H9 (cell line): ENCODE measurements at regions not wholly inside any gene's neighbourhood (a gene's known extent, or its start where the extent isn't known, plus 50 kb on each side); places are given as distances from the start of the nearest gene placed in this dataset.

Source experiments
- DNase-seq: peaks from one replicate; pipeline ENCODE4 v3.0.0-alpha.2; 2017
- H2AFZ ChIP-seq: one replicate; pipeline ENCODE4 v1.6.1; 2013; ENCODE audit warnings: mild to moderate bottlenecking, low read length, control low read depth, moderate library complexity
- H2AK5ac ChIP-seq: 2 replicates; pipeline ENCODE4 v1.6.1; 2013; ENCODE audit warnings: low read length, control low read depth, mixed read lengths; ENCODE audit not compliant: insufficient read length
- H2BK120ac ChIP-seq: one replicate; pipeline ENCODE4 v1.6.1; 2013; ENCODE audit warnings: low read depth, mild to moderate bottlenecking, low read length, control low read depth, inconsistent platforms; ENCODE audit not compliant: poor library complexity, severe bottlenecking
- H2BK12ac ChIP-seq: 2 replicates; pipeline ENCODE4 v1.6.1; 2013; ENCODE audit warnings: low read length, control low read depth, mixed read lengths, low read depth; ENCODE audit not compliant: insufficient read length
- H2BK15ac ChIP-seq: 2 replicates; pipeline ENCODE4 v1.6.1; 2013; ENCODE audit warnings: low read depth, low read length, control low read depth
- H2BK20ac ChIP-seq: one replicate; pipeline ENCODE4 v1.6.1; 2013; ENCODE audit warnings: low read depth, mild to moderate bottlenecking, low read length, control low read depth, inconsistent platforms; ENCODE audit not compliant: poor library complexity, severe bottlenecking
- H2BK5ac ChIP-seq: 2 replicates; pipeline ENCODE4 v1.6.1; 2013; ENCODE audit warnings: low read length, control low read depth, mixed read lengths; ENCODE audit not compliant: insufficient read length
- H3K14ac ChIP-seq: 2 replicates; pipeline ENCODE4 v1.6.1; 2013; ENCODE audit warnings: low read length, control low read depth; ENCODE audit not compliant: insufficient read depth
- H3K18ac ChIP-seq: 2 replicates; pipeline ENCODE4 v1.6.1; 2013; ENCODE audit warnings: low read depth, mild to moderate bottlenecking, mixed read lengths, low read length, control low read depth; ENCODE audit not compliant: insufficient read length
- H3K23ac ChIP-seq: 2 replicates; pipeline ENCODE4 v1.6.1; 2013; ENCODE audit warnings: low read length, control low read depth, mixed read lengths, low read depth; ENCODE audit not compliant: insufficient read length
- H3K23me2 ChIP-seq: 2 replicates; pipeline ENCODE4 v1.6.1; 2013; ENCODE audit warnings: low read depth, mild to moderate bottlenecking, mixed read lengths, low read length, control low read depth; ENCODE audit not compliant: insufficient read length, poor library complexity, severe bottlenecking
- H3K27ac ChIP-seq: 2 replicates; pipeline ENCODE4 v1.5.1; 2013; ENCODE audit warnings: low read length, control low read depth, mixed read lengths, low read depth; ENCODE audit not compliant: insufficient read length
- H3K27me3 ChIP-seq: 2 replicates; pipeline ENCODE4 v1.6.1; 2013; ENCODE audit warnings: low read length, control low read depth, inconsistent platforms; ENCODE audit not compliant: insufficient read depth
- H3K4ac ChIP-seq: 2 replicates; pipeline ENCODE4 v1.6.1; 2013; ENCODE audit warnings: low read depth, mild to moderate bottlenecking, control low read depth, inconsistent platforms, low read length, moderate library complexity
- H3K4me1 ChIP-seq: 2 replicates; pipeline ENCODE4 v1.6.1; 2013; ENCODE audit warnings: low read length, control low read depth, inconsistent platforms; ENCODE audit not compliant: insufficient read depth
- H3K4me2 ChIP-seq: 2 replicates; pipeline ENCODE4 v1.6.1; 2013; ENCODE audit warnings: low read length, control low read depth, mixed read lengths; ENCODE audit not compliant: insufficient read length, insufficient read depth
- H3K56ac ChIP-seq: 2 replicates; pipeline ENCODE4 v1.6.1; 2013; ENCODE audit warnings: low read depth, mild to moderate bottlenecking, mixed read lengths, low read length, control low read depth; ENCODE audit not compliant: insufficient read length
- H3K79me1 ChIP-seq: 2 replicates; pipeline ENCODE4 v1.6.1; 2013; ENCODE audit warnings: low read depth, mild to moderate bottlenecking, moderate library complexity, low read length, control low read depth, inconsistent platforms; ENCODE audit not compliant: insufficient read depth, poor library complexity, severe bottlenecking
- H3K79me2 ChIP-seq: 2 replicates; pipeline ENCODE4 v1.6.1; 2013; ENCODE audit warnings: low read length, control low read depth, inconsistent platforms; ENCODE audit not compliant: insufficient read depth
- H3K9ac ChIP-seq: 2 replicates; pipeline ENCODE4 v1.6.1; 2013; ENCODE audit warnings: low read length, control low read depth, mixed read lengths; ENCODE audit not compliant: insufficient read length; ENCODE audit errors: extremely low read depth
- H3K9me3 ChIP-seq: one replicate; pipeline ENCODE4 v1.6.1; 2013; ENCODE audit warnings: low read depth, low read length, inconsistent platforms; ENCODE audit not compliant: control insufficient read depth
- H3T11ph ChIP-seq: one replicate; pipeline ENCODE4 v1.6.1; 2013; ENCODE audit warnings: mild to moderate bottlenecking, low read length, control low read depth, inconsistent platforms
- H4K20me1 ChIP-seq: one replicate; pipeline ENCODE4 v1.6.1; 2013; ENCODE audit not compliant: control insufficient read depth, insufficient read length, insufficient read depth
- H4K5ac ChIP-seq: 2 replicates; pipeline ENCODE4 v1.6.1; 2013; ENCODE audit warnings: low read depth, mild to moderate bottlenecking, mixed read lengths, low read length, control low read depth; ENCODE audit not compliant: insufficient read length
- H4K8ac ChIP-seq: replicated peaks from 2 replicates; pipeline ENCODE4 v1.6.1; 2013; ENCODE audit warnings: low read length, control low read depth, mixed read lengths, low read depth; ENCODE audit not compliant: insufficient read length
- H4K91ac ChIP-seq: 2 replicates; pipeline ENCODE4 v1.6.1; 2013; ENCODE audit warnings: low read depth, mild to moderate bottlenecking, moderate library complexity, mixed read lengths, low read length, control low read depth; ENCODE audit not compliant: insufficient read length
- H3K27ac Mint-ChIP-seq, 3 experiments: 2 replicates in 2 of 3; 3 replicates in 1 of 3; pipeline ENCODE4 v1.8.0; 2020 to 2021; ENCODE audit warnings: mixed read lengths in 3 of 3, mild to moderate bottlenecking in 1 of 3, moderate library complexity in 1 of 3
- H3K27me3 Mint-ChIP-seq: 2 replicates; pipeline ENCODE4 v1.8.0; 2021; ENCODE audit warnings: low read depth, mild to moderate bottlenecking, moderate library complexity, mixed read lengths
- H3K36me3 Mint-ChIP-seq, 3 experiments: 2 replicates in 2 of 3; 3 replicates in 1 of 3; pipeline ENCODE4 v1.8.0; 2020 to 2021; ENCODE audit warnings: low read depth in 3 of 3, mixed read lengths in 3 of 3; ENCODE audit not compliant: insufficient read depth in 1 of 3
- H3K4me1 Mint-ChIP-seq, 2 experiments: 2 replicates each; pipeline ENCODE4 v1.8.0; 2020; ENCODE audit warnings: mixed read lengths in 2 of 2
- H3K4me3 Mint-ChIP-seq, 2 experiments: 2 replicates in 1 of 2; 3 replicates in 1 of 2; pipeline ENCODE4 v1.8.0; 2020 to 2021; ENCODE audit warnings: mild to moderate bottlenecking in 2 of 2, mixed read lengths in 2 of 2, moderate library complexity in 1 of 2
- H3K9me3 Mint-ChIP-seq, 2 experiments: 2 replicates in 1 of 2; 3 replicates in 1 of 2; pipeline ENCODE4 v1.8.0; 2020; ENCODE audit warnings: mild to moderate bottlenecking in 2 of 2, mixed read lengths in 2 of 2, moderate library complexity in 1 of 2
- WGBS: extraction: QIAGEN DNeasy Blood & Tissue Kit; methylation state at CpG from one replicate; pipeline ENCODE4 v1.1.7; 2013; ENCODE audit warnings: missing lambda C conversion rate, low lambda C conversion rate, mixed read lengths; ENCODE audit not compliant: insufficient read length; ENCODE audit errors: extremely low coverage; 5-methylcytosine and 5-hydroxymethylcytosine counted together
- TF ChIP-seq, protein P1 (sequence below): fragments of 200-600 bp; sonication (generic); conservative IDR thresholded peaks from 3 replicates; pipeline ENCODE4 v1.8.0; 2021; ENCODE audit warnings: antibody characterized with exemption, mild to moderate bottlenecking

DNA sequence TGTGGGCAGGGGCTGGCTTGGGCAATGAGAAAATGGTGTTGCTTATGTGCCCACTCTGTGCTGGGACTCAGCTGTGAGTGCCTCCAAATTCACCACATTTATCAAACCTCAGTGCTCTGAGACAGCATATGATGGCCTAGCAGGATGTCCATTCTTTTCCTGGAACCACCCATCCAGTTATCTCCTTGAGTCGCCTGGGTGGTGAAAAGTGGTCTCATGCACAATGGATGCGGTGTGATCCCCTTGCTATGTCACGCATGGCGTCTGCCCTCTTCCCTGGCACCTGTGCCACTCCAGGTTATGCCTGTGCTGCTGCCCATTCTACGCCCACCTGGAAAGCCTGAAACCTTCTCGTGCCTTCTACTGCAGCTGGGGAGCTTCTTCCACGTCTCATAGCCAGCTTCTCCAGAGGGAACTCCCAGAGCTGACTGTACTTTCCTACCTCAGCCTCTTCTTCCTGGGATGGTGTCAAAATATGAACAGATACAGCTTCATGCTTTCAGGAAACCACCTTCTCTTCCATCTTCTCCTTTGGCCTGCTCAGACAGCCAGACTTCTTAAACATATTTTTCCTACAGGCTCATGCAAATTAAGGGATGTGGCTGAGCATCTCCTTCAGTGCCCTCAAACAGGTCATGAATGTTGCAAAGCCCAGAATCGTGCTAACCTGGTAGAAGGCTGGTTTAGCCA is 147.3 kb downstream of the PFKFB3 start:
- H3K4me3 Mint-ChIP-seq: no peak overlapping the region; a peak in 1 of 5 replicates
- no peak overlapping the region for H2BK15ac ChIP-seq

More for the DNA sequence above, 147.3 kb downstream of the PFKFB3 start:
- no peak overlapping the region for H4K91ac ChIP-seq
- H2BK5ac ChIP-seq: no peak overlapping the region
- no peak overlapping the region for H3T11ph ChIP-seq
- no peak overlapping the region for H3K4ac ChIP-seq
- no peak overlapping the region for H2AFZ ChIP-seq
- peaks cover 0 to 5% of the 10 kb centered on the region in 2 experiments; a peak in 2 of 5 replicates for H3K9me3 Mint-ChIP-seq
- no peak for DNase-seq
- H3K9me3 ChIP-seq: no peaks in the 10 kb centered on the region
- H2BK20ac ChIP-seq: no peak overlapping the region
- no peaks in the 10 kb centered on the region for H3K23me2 ChIP-seq
- H3K79me1 ChIP-seq: no peaks in the 10 kb centered on the region
- no peak overlapping the region for H3K27ac Mint-ChIP-seq
- H4K8ac ChIP-seq: no peak overlapping the region
- no peak overlapping the region for H3K4me2 ChIP-seq
- no peaks in the 10 kb centered on the region for H3K27me3 ChIP-seq
- H3K18ac ChIP-seq: no peak overlapping the region
- no peak overlapping the region for H3K14ac ChIP-seq
- no peaks in the 10 kb centered on the region for H4K20me1 ChIP-seq
- H3K9ac ChIP-seq: no peak overlapping the region
- no peak overlapping the region for H3K27ac ChIP-seq
- H3K27me3 Mint-ChIP-seq: no peaks in the 10 kb centered on the region; the same call in 1 of the 2 replicates
- no peak overlapping the region for H2BK120ac ChIP-seq
- no peak overlapping the region for H2BK12ac ChIP-seq
- H3K4me1 ChIP-seq: no peaks in the 10 kb centered on the region
- H3K79me2 ChIP-seq: no peaks in the 10 kb centered on the region
- H3K23ac ChIP-seq: no peak overlapping the region
- H3K4me1 Mint-ChIP-seq: peaks cover 20 to 22% of the 10 kb centered on the region in 2 experiments
- no peak overlapping the region for H2AK5ac ChIP-seq
- no peak overlapping the region for H4K5ac ChIP-seq
- no peaks in the 10 kb centered on the region; a peak in 1 of 7 replicates for H3K36me3 Mint-ChIP-seq
- no peak overlapping the region for H3K56ac ChIP-seq
- TF ChIP-seq, protein P1, sequence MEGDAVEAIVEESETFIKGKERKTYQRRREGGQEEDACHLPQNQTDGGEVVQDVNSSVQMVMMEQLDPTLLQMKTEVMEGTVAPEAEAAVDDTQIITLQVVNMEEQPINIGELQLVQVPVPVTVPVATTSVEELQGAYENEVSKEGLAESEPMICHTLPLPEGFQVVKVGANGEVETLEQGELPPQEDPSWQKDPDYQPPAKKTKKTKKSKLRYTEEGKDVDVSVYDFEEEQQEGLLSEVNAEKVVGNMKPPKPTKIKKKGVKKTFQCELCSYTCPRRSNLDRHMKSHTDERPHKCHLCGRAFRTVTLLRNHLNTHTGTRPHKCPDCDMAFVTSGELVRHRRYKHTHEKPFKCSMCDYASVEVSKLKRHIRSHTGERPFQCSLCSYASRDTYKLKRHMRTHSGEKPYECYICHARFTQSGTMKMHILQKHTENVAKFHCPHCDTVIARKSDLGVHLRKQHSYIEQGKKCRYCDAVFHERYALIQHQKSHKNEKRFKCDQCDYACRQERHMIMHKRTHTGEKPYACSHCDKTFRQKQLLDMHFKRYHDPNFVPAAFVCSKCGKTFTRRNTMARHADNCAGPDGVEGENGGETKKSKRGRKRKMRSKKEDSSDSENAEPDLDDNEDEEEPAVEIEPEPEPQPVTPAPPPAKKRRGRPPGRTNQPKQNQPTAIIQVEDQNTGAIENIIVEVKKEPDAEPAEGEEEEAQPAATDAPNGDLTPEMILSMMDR: no peak
- no CpG with 5 or more reads among the region's 8 CpGs for WGBS
